IMR-90 (cell line): ENCODE measurements at regions not wholly inside any gene's neighbourhood (a gene's known extent, or its start where the extent isn't known, plus 50 kb on each side); places are given as distances from the start of the nearest gene placed in this dataset.

Experiments used
- ATAC-seq: fragments of 200-7000 bp; cut with Tn5 transposase; 2 replicates; pipeline ENCODE4 v1.9.1; 2020; ENCODE audit warnings: low read depth, mild to moderate bottlenecking, moderate library complexity
- BruUV-seq: library from RNA; stranded (reverse); fragments of 400-500 nt; replicated peaks from 2 replicates; lab custom pipeline; 2021; lab: Mats Ljungman, UMichigan
- CTCF ChIA-PET: fragments of 300-600 bp; formaldehyde crosslinking; extraction: SDS; loops from one replicate; lab custom pipeline; 2021; ENCODE audit warnings: antibody characterized with exemption; lab: Yijun Ruan, JAX
- POLR2A ChIA-PET: fragments of 300-600 bp; sonication (Branson Sonifier 250); formaldehyde crosslinking; loops from one replicate; lab custom pipeline; 2022; ENCODE audit warnings: antibody characterized with exemption; ENCODE audit not compliant: unreplicated experiment; lab: Charles Lee
- DNase-seq: peaks from one replicate; pipeline ENCODE4 v3.0.0; 2013
- H2AFZ ChIP-seq: replicated peaks from 2 replicates; pipeline ENCODE3; 2013; ENCODE audit warnings: low read length, mild to moderate bottlenecking; ENCODE audit not compliant: poor library complexity
- H2AK5ac ChIP-seq: 2 replicates; pipeline ENCODE4 v1.6.1; 2013; ENCODE audit warnings: low read depth, low read length, inconsistent platforms
- H2AK9ac ChIP-seq: replicated peaks from 2 replicates; pipeline ENCODE3; 2013; ENCODE audit warnings: mild to moderate bottlenecking, low read depth, low read length, moderate library complexity; ENCODE audit not compliant: poor library complexity
- H2BK120ac ChIP-seq: 2 replicates; pipeline ENCODE4 v1.6.1; 2013; ENCODE audit warnings: low read depth, low read length, inconsistent platforms
- H2BK15ac ChIP-seq: 3 replicates; pipeline ENCODE4 v1.6.1; 2013; ENCODE audit warnings: low read depth, low read length, inconsistent platforms
- H2BK20ac ChIP-seq: 2 replicates; pipeline ENCODE4 v1.6.1; 2013; ENCODE audit warnings: low read depth, mild to moderate bottlenecking, inconsistent platforms, low read length, moderate library complexity
- H2BK5ac ChIP-seq: 2 replicates; pipeline ENCODE4 v1.6.1; 2013; ENCODE audit warnings: mild to moderate bottlenecking, low read depth, low read length, inconsistent platforms; ENCODE audit not compliant: poor library complexity, severe bottlenecking
- H3K14ac ChIP-seq: replicated peaks from 2 replicates; pipeline ENCODE4 v1.6.1; 2013; ENCODE audit warnings: low read depth, low read length, inconsistent platforms
- H3K18ac ChIP-seq: 2 replicates; pipeline ENCODE4 v1.6.1; 2013; ENCODE audit warnings: low read depth, low read length, control low read depth
- H3K23ac ChIP-seq: 2 replicates; pipeline ENCODE4 v1.6.1; 2013; ENCODE audit warnings: low read depth, low read length, inconsistent platforms
- H3K27ac ChIP-seq: 2 replicates; pipeline ENCODE4 v1.5.1; 2013; ENCODE audit warnings: mild to moderate bottlenecking, control low read depth, low read length; ENCODE audit not compliant: insufficient read depth
- H3K27me3 ChIP-seq: 2 replicates; pipeline ENCODE4 v1.6.1; 2013; ENCODE audit warnings: low read length; ENCODE audit not compliant: control insufficient read depth, insufficient read depth
- H3K36me3 ChIP-seq: 2 replicates; pipeline ENCODE4 v1.6.1; 2013; ENCODE audit warnings: low read length, mixed read lengths; ENCODE audit not compliant: control insufficient read depth, insufficient read depth
- H3K4ac ChIP-seq: 2 replicates; pipeline ENCODE4 v1.6.1; 2013; ENCODE audit warnings: low read depth, low read length, inconsistent platforms
- H3K4me1 ChIP-seq: 2 replicates; pipeline ENCODE4 v1.6.1; 2013; ENCODE audit warnings: low read length, mixed read lengths; ENCODE audit not compliant: control insufficient read depth, insufficient read depth
- H3K4me2 ChIP-seq: 2 replicates; pipeline ENCODE4 v1.6.1; 2013; ENCODE audit warnings: low read depth, mild to moderate bottlenecking, control low read depth, low read length, moderate library complexity
- H3K4me3 ChIP-seq: 2 replicates; pipeline ENCODE4 v1.5.1; 2013; ENCODE audit warnings: low read depth, mild to moderate bottlenecking, control low read depth, low read length, moderate library complexity; ENCODE audit not compliant: insufficient read depth
- H3K56ac ChIP-seq: 2 replicates; pipeline ENCODE4 v1.6.1; 2013; ENCODE audit warnings: low read length, inconsistent platforms; ENCODE audit not compliant: insufficient read depth; ENCODE audit errors: extremely low read depth
- H3K79me1 ChIP-seq, 2 experiments: 2 replicates each; pipeline ENCODE4 v1.6.1; 2013; ENCODE audit warnings: low read length in 2 of 2, inconsistent platforms in 1 of 2, low read depth in 1 of 2
- H3K9ac ChIP-seq: 2 replicates; pipeline ENCODE4 v1.6.1; 2013; ENCODE audit warnings: low read depth, low read length, control low read depth
- H3K9me1 ChIP-seq: 2 replicates; pipeline ENCODE4 v1.6.1; 2013; ENCODE audit warnings: low read length, inconsistent platforms; ENCODE audit not compliant: insufficient read depth
- H3K9me3 ChIP-seq: 2 replicates; pipeline ENCODE4 v1.6.1; 2013; ENCODE audit warnings: low read length; ENCODE audit not compliant: control insufficient read depth, insufficient read depth
- H4K20me1 ChIP-seq: 2 replicates; pipeline ENCODE4 v1.6.1; 2013; ENCODE audit warnings: low read length, inconsistent platforms; ENCODE audit not compliant: insufficient read depth
- H4K5ac ChIP-seq: 2 replicates; pipeline ENCODE4 v1.6.1; 2013; ENCODE audit warnings: mild to moderate bottlenecking, low read depth, low read length, control low read depth
- H4K8ac ChIP-seq, 2 experiments: 2 replicates each; pipeline ENCODE4 v1.6.1; 2013; ENCODE audit warnings: low read depth in 2 of 2, low read length in 2 of 2, control low read depth in 1 of 2, inconsistent platforms in 1 of 2
- H4K91ac ChIP-seq: 2 replicates; pipeline ENCODE4 v1.6.1; 2013; ENCODE audit warnings: low read depth, low read length, inconsistent platforms; ENCODE audit not compliant: insufficient read depth
- POLR2A ChIP-seq: IDR thresholded peaks from 2 replicates; pipeline ENCODE4 v1.6.1; 2012; ENCODE audit warnings: mild to moderate bottlenecking, low read depth, low read length
- SMC3 ChIP-seq: fragments of 150-350 bp; IDR thresholded peaks from 2 replicates; pipeline ENCODE4 v1.6.1; 2016; ENCODE audit warnings: low read depth, mild to moderate bottlenecking, antibody characterized with exemption, low read length, moderate library complexity
- dilution Hi-C: fragments of 300-500 bp; cut with HindIII; formaldehyde crosslinking; loops from one replicate; pipeline ENCODE4 v1.14.3; 2018; ENCODE audit warnings: low sequenced_read_pairs; ENCODE audit not compliant: unreplicated experiment
- in situ Hi-C: fragments of 300-500 bp; cut with MboI; formaldehyde crosslinking; loops from 3 replicates; pipeline ENCODE4 v1.14.3; 2019; ENCODE audit warnings: low sequenced_read_pairs, inconsistent platforms, mixed read lengths
- intact Hi-C: fragments of 100-400 bp; cut with micrococcal nuclease; formaldehyde crosslinking; loops from 2 replicates; pipeline ENCODE4 v1.10.0; 2022
- TF ChIP-seq, protein P1 (sequence below): conservative IDR thresholded peaks from 2 replicates; pipeline ENCODE4 v1.5.1; 2012; ENCODE audit warnings: mild to moderate bottlenecking, low read depth, low read length, improper control_type of control experiment

- DNase-seq (peak; percentile 59), ATAC-seq (no peak)
- H4K5ac ChIP-seq, result no peak overlapping the region
- H2BK5ac ChIP-seq, result no peak overlapping the region
- no peaks in the 10 kb centered on the region for H3K79me1 ChIP-seq
- no peak overlapping the region for H3K14ac ChIP-seq
- intact Hi-C loops (no loop called here), in situ Hi-C loops (no loop called here), dilution Hi-C loops (no loop called here)
- TF ChIP-seq, protein P1, sequence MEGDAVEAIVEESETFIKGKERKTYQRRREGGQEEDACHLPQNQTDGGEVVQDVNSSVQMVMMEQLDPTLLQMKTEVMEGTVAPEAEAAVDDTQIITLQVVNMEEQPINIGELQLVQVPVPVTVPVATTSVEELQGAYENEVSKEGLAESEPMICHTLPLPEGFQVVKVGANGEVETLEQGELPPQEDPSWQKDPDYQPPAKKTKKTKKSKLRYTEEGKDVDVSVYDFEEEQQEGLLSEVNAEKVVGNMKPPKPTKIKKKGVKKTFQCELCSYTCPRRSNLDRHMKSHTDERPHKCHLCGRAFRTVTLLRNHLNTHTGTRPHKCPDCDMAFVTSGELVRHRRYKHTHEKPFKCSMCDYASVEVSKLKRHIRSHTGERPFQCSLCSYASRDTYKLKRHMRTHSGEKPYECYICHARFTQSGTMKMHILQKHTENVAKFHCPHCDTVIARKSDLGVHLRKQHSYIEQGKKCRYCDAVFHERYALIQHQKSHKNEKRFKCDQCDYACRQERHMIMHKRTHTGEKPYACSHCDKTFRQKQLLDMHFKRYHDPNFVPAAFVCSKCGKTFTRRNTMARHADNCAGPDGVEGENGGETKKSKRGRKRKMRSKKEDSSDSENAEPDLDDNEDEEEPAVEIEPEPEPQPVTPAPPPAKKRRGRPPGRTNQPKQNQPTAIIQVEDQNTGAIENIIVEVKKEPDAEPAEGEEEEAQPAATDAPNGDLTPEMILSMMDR, result peak; percentile 21; the same call in 1 of the 2 replicates
- no peak for TF ChIP-seq POLR2A
- no peak for TF ChIP-seq SMC3
- no peak overlapping the region for H2AFZ ChIP-seq
- H2BK120ac ChIP-seq, result no peak overlapping the region
- H3K4me2 ChIP-seq, result no peak overlapping the region
- no peak overlapping the region for H3K56ac ChIP-seq
- no peaks in the 10 kb centered on the region for H4K20me1 ChIP-seq
- no peak overlapping the region for H2BK15ac ChIP-seq
- ChIA-PET POLR2A (no interaction called here), CTCF (no interaction called here)
- H3K27ac ChIP-seq, result no peak overlapping the region
- H4K91ac ChIP-seq, result no peak overlapping the region
- BruUV-seq, result no TSS peak
- H3K27me3 ChIP-seq, result no peaks in the 10 kb centered on the region
- H3K9me3 ChIP-seq, result no peaks in the 10 kb centered on the region
- H2BK20ac ChIP-seq, result no peak overlapping the region
- H3K18ac ChIP-seq, result no peak overlapping the region
- H2AK5ac ChIP-seq, result no peak overlapping the region
- H4K8ac ChIP-seq, result no peak overlapping the region
- H3K23ac ChIP-seq, result no peak overlapping the region
- H3K9me1 ChIP-seq, result peaks cover 6% of the 10 kb centered on the region; the same call in 1 of the 2 replicates
- no peaks in the 10 kb centered on the region for H3K4me1 ChIP-seq
- no peaks in the 10 kb centered on the region for H3K36me3 ChIP-seq
- H2AK9ac ChIP-seq, result no peak overlapping the region
- H3K9ac ChIP-seq, result no peak overlapping the region
- H3K4ac ChIP-seq, result no peak overlapping the region
- H3K4me3 ChIP-seq, result no peak overlapping the region
Measured at GRCh38 chr6:134577998-134578397, 260.1 kb upstream of the SGK1 start.
